Right lobe of liver (tissue), 6 donors: ENCODE measurements at regions not wholly inside any gene's neighbourhood (a gene's known extent, or its start where the extent isn't known, plus 50 kb on each side); places are given as distances from the start of the nearest gene placed in this dataset.

Source experiments
- ATAC-seq, 4 donors: fragments of 200-7000 bp; cut with Tn5 transposase; one replicate each; pipeline ENCODE4 v1.9.1; 2020; ENCODE audit warnings: mild to moderate bottlenecking in 4 of 4, moderate library complexity in 4 of 4
- DNase-seq, 3 donors: peaks; one replicate each; pipeline ENCODE4 v3.0.0-alpha.2; 2020
- H3K27ac ChIP-seq, 3 donors: fragments of 200-600 bp; one replicate each; pipeline ENCODE4 v1.8.0; 2022
- H3K27me3 ChIP-seq, 2 donors: fragments of 200-600 bp; one replicate each; pipeline ENCODE4 v1.8.0; 2022
- H3K36me3 ChIP-seq, 4 donors: fragments of 200-600 bp; sonication (generic) in 1 of 4; one replicate each; pipeline versions ENCODE4 v1.5.1 to v1.8.0; 2017 to 2022; ENCODE audit warnings: control low read depth in 1 of 4
- H3K4me1 ChIP-seq, 4 donors: fragments of 200-600 bp; sonication (generic) in 1 of 4; one replicate each; pipeline versions ENCODE4 v1.5.1 to v1.8.0; 2017 to 2022; ENCODE audit warnings: control low read depth in 1 of 4
- H3K4me3 ChIP-seq, 3 donors: fragments of 200-600 bp; one replicate each; pipeline ENCODE4 v1.8.0; 2022
- H3K9me3 ChIP-seq, 4 donors: fragments of 200-600 bp; sonication (generic) in 1 of 4; one replicate each; pipeline versions ENCODE4 v1.5.1 to v1.8.0; 2017 to 2022; ENCODE audit warnings: control low read depth in 1 of 4
- POLR2A ChIP-seq: fragments of 450-650 bp; IDR thresholded peaks from one replicate; pipeline ENCODE4 v1.6.1; 2017; ENCODE audit warnings: antibody characterized with exemption, mild to moderate bottlenecking
- WGBS: methylation state at CpG from one replicate; pipeline ENCODE4 v1.1.6; 2018; ENCODE audit warnings: low coverage, low lambda C conversion rate; ENCODE audit not compliant: insufficient coverage; ENCODE audit errors: missing lambda C conversion rate; 5-methylcytosine and 5-hydroxymethylcytosine counted together
- intact Hi-C, 2 donors: fragments of 100-400 bp; cut with DNase I; formaldehyde crosslinking; loops; one replicate each; pipeline versions ENCODE4 v1.11.2 to v1.14.1; 2022
- TF ChIP-seq, protein P1 (sequence below), 4 donors: fragments of 200-600 bp in 3 of 4; fragments of 450-650 bp in 1 of 4; IDR thresholded peaks; one replicate each; pipeline versions ENCODE4 v1.5.1 to v1.8.0; 2016 to 2022; ENCODE audit warnings: antibody characterized with exemption in 4 of 4, mild to moderate bottlenecking in 2 of 4
- donor health status: DM: no; HTN: yes; CAD: no.
- donor health status: DM: no; HTN: no; CAD: no.
- donor health status: DM: no; HTN: no; CAD: no.
- donor health status: DM: no; HTN: yes; CAD: no.
- donor health status: DM: no; HTN: yes; CAD: no.

DNA sequence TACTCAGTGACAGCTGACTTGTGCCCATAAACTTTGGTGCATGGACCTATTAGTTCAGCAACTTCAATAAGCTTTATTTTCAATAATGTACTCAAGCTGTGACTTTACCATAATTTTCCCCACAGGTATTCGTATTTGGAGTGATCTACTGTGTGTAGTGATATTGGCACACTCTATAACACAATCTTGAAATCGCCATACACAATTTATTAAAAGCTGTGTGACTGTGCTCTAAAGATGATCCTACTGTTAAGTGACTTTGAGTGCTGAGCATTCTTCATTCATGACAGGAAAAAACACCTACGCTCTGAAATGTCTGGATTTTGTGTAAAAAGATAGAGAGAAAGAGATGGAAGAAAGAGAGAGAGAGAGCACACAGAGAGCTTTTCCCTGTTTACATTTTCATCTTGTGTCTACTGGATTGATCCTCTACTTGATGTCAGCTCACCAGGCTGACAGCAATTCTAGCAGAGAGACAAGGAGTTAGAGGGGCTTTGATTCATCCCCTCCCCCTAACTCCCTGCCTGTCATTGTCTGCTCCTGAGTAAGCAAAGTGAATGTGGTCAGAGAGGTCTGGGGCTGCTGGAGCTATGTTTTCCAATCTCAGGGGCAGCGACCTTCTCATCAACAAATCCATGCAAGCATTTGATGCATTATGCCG lies 538.7 kb upstream of the POU3F2 start:
- no peak for ATAC-seq
- Histone ChIP-seq H3K4me3 (no peak overlapping the region), H3K27ac (no peak overlapping the region), H3K27me3 (no peaks in the 10 kb centered on the region), H3K4me1 (no peaks in the 10 kb centered on the region), H3K9me3 (no peaks in the 10 kb centered on the region), H3K36me3 (no peaks in the 10 kb centered on the region)
- no peak for TF ChIP-seq POLR2A
- TF ChIP-seq, protein P1, sequence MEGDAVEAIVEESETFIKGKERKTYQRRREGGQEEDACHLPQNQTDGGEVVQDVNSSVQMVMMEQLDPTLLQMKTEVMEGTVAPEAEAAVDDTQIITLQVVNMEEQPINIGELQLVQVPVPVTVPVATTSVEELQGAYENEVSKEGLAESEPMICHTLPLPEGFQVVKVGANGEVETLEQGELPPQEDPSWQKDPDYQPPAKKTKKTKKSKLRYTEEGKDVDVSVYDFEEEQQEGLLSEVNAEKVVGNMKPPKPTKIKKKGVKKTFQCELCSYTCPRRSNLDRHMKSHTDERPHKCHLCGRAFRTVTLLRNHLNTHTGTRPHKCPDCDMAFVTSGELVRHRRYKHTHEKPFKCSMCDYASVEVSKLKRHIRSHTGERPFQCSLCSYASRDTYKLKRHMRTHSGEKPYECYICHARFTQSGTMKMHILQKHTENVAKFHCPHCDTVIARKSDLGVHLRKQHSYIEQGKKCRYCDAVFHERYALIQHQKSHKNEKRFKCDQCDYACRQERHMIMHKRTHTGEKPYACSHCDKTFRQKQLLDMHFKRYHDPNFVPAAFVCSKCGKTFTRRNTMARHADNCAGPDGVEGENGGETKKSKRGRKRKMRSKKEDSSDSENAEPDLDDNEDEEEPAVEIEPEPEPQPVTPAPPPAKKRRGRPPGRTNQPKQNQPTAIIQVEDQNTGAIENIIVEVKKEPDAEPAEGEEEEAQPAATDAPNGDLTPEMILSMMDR (IDR thresholded peaks at IDR 0.05): no peak
- intact Hi-C loops: no loop called here
- 8% methylated on average over 5 of the region's 5 CpGs for WGBS
- no peak for DNase-seq

DNA sequence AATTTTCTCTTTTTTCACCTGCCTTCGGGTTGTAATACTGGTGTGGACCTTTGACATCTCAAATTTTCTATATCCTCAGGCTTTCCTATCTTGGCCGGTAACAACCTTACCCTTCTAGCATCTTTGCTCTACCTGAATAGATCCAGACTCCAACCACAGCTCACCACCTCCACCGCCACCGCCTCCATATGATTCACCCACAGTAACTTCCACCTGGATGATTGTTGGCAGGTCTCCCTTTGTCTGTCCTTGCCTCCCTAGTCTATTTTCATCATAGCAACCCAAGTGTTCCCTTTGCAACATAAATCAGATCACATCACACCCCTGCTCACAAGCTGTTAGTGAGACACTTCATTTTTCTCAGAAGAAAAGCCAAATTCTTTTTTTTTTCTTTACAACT lies 525.8 kb upstream of the POU3F2 start:
- H3K36me3 ChIP-seq: no peaks in the 10 kb centered on the region
- no peaks in the 10 kb centered on the region for H3K9me3 ChIP-seq
- no peak for DNase-seq
- WGBS: 68% methylated on average over 4 of the region's 4 CpGs
- H3K4me3 ChIP-seq: no peak overlapping the region
- H3K27me3 ChIP-seq: no peaks in the 10 kb centered on the region
- intact Hi-C loops: no loop called here
- TF ChIP-seq, protein P1 (IDR thresholded peaks at IDR 0.05): no peak
- TF ChIP-seq POLR2A: no peak
- ATAC-seq: no peak
- no peak overlapping the region for H3K27ac ChIP-seq
- no peaks in the 10 kb centered on the region for H3K4me1 ChIP-seq

DNA sequence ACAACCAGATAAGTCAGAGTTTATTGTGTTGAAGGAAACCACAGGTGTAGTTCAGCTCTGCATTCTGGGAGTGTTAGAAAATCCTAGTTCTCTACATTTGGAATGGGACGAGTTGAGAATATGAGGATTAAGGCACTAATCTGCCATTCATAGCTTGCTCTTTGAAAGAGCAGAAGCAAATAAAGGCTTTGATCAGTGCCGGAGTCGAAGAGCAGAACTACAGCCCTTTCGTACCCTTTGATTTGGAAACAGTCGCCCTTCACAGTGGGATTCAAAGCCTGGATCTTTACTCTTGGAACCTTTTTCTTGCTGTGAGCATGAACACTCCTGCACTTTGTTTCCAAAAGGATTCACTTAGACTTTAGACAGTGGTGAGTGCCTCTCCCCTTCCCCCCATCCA lies 523.9 kb upstream of the POU3F2 start:
- intact Hi-C loops: no loop called here
- Histone ChIP-seq H3K4me1 (no peaks in the 10 kb centered on the region), H3K9me3 (no peaks in the 10 kb centered on the region), H3K27me3 (no peaks in the 10 kb centered on the region), H3K36me3 (no peaks in the 10 kb centered on the region), H3K27ac (no peak overlapping the region), H3K4me3 (no peak overlapping the region)
- 32% methylated on average over 2 of the region's 5 CpGs for WGBS
- no peak for ATAC-seq
- TF ChIP-seq POLR2A: no peak
- TF ChIP-seq, protein P1 (IDR thresholded peaks at IDR 0.05): no peak
- no peak for DNase-seq

DNA sequence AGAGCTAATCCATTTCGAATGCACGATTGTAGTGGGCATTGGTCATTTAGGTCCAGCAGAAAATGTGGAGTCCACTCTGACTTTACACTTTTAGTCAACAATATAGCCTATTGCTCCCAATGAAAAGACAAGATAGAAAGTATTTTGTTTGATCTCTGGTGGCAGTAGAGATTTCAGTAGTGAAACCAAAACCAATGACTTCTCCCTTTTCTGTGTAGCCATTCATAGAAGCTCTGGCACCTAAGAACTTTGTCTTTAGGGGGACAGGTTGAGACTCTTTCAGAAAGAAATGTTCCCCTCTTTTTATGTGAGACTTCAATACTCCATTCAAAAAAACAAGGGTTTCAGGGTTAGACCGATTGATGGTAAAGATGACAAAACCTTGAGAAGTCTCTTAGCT lies 510.8 kb upstream of the POU3F2 start:
- no peak overlapping the region for H3K4me3 ChIP-seq
- no peak for TF ChIP-seq POLR2A
- TF ChIP-seq, protein P1 (IDR thresholded peaks at IDR 0.05): no peak
- no peak overlapping the region for H3K27ac ChIP-seq
- DNase-seq (no peak), ATAC-seq (no peak)
- no peaks in the 10 kb centered on the region for H3K27me3 ChIP-seq
- no peaks in the 10 kb centered on the region for H3K4me1 ChIP-seq
- WGBS: 34% methylated on average over 3 of the region's 3 CpGs
- no peaks in the 10 kb centered on the region for H3K36me3 ChIP-seq
- intact Hi-C loops: no loop called here
- no peaks in the 10 kb centered on the region for H3K9me3 ChIP-seq

DNA sequence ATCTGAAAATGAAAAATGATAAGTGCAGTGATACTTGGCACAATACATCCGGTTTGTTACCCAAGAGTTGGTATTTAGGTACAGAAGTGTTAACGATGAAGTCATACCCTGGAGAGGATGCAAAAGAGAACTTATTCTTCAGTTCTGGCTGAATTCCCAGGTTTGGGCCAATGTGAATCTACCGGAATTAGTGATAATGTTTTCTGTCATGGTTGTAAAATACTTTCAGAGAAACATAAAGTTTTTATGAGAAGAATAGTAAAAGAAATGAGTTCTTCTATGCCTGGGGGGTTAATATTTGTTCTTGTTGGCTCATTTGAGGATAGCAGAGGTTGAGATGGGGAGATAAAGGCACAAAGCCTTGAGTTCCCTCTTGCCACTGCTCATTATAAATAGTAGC lies 509.9 kb upstream of the POU3F2 start:
- ATAC-seq: no peak

More for the DNA sequence above, 509.9 kb upstream of the POU3F2 start:
- Histone ChIP-seq H3K27me3 (no peaks in the 10 kb centered on the region), H3K4me3 (no peak overlapping the region), H3K27ac (no peak overlapping the region), H3K9me3 (no peaks in the 10 kb centered on the region), H3K4me1 (no peaks in the 10 kb centered on the region), H3K36me3 (no peaks in the 10 kb centered on the region)
- TF ChIP-seq, protein P1 (IDR thresholded peaks at IDR 0.05): no peak
- TF ChIP-seq POLR2A: no peak
- intact Hi-C loops: no loop called here
- no peak for DNase-seq
- 35% methylated on average over 3 of the region's 3 CpGs for WGBS
